H4 (cell line): ENCODE measurements at regions not wholly inside any gene's neighbourhood (a gene's known extent, or its start where the extent isn't known, plus 50 kb on each side); places are given as distances from the start of the nearest gene placed in this dataset.
"Not testable (repeated sequence)": the region's sequence is repeated elsewhere in the genome, so short reads cannot be mapped to it uniquely, and the experiment has no call there.

Experiments used
- DNase-seq: peaks from one replicate; pipeline ENCODE4 v3.0.0-alpha.2; 2015; ENCODE audit warnings: low spot score

GRCh38 chr22:26806445-26807175 is 149.2 kb downstream of the MIAT start:
- DNase-seq = no peak

GRCh38 chr22:26811647-26811992 is 154.2 kb downstream of the MIAT start:
- DNase-seq = no peak

- no peak for DNase-seq
These were observed 155.3 kb downstream of the MIAT start for GRCh38 chr22:26812731-26813130.

- no peak for DNase-seq
These were observed 159.3 kb downstream of the MIAT start for GRCh38 chr22:26816726-26817125.

GRCh38 chr22:26817926-26818325 is 160.5 kb downstream of the MIAT start:
- DNase-seq = no peak

- no peak for DNase-seq
These were observed 164.5 kb downstream of the MIAT start for GRCh38 chr22:26821854-26822253.

- no peak for DNase-seq
These were observed 164.9 kb downstream of the MIAT start for GRCh38 chr22:26822313-26822712.

GRCh38 chr22:26823966-26824365 is 166.6 kb downstream of the MIAT start:
- DNase-seq = no peak

GRCh38 chr22:26825960-26826935 is 168.9 kb downstream of the MIAT start:
- DNase-seq = no peak

- DNase-seq = no peak
These were observed 170.2 kb downstream of the MIAT start for GRCh38 chr22:26827611-26828010.

- no peak for DNase-seq
These were observed 170.9 kb downstream of the MIAT start for GRCh38 chr22:26828311-26828710.

- no peak for DNase-seq
These were observed 173.4 kb downstream of the MIAT start for GRCh38 chr22:26830837-26831236.

GRCh38 chr22:26835023-26835422 is 177.6 kb downstream of the MIAT start:
- DNase-seq = no peak

- peak; percentile 33 for DNase-seq
These were observed 178.6 kb downstream of the MIAT start for GRCh38 chr22:26835929-26836528.

GRCh38 chr22:26837784-26838470 is 180.5 kb downstream of the MIAT start:
- DNase-seq = no peak

GRCh38 chr22:26838471-26838825 is 181.1 kb downstream of the MIAT start:
- DNase-seq = no peak

- no peak for DNase-seq
These were observed 181.8 kb downstream of the MIAT start for GRCh38 chr22:26839216-26839615.

- not testable (repeated sequence) for DNase-seq
These were observed 183.4 kb downstream of the MIAT start for GRCh38 chr22:26840770-26841169.

GRCh38 chr22:26842103-26842502 is 184.7 kb downstream of the MIAT start:
- DNase-seq = no peak

GRCh38 chr22:26845021-26845743 is 187.8 kb downstream of the MIAT start:
- DNase-seq = no peak

GRCh38 chr22:26846076-26846475 is 188.7 kb downstream of the MIAT start:
- no peak for DNase-seq
